ENCODE measurements at regions not wholly inside any gene's neighbourhood (a gene's known extent, or its start where the extent isn't known, plus 50 kb on each side); places are given as distances from the start of the nearest gene placed in this dataset.

DNA sequence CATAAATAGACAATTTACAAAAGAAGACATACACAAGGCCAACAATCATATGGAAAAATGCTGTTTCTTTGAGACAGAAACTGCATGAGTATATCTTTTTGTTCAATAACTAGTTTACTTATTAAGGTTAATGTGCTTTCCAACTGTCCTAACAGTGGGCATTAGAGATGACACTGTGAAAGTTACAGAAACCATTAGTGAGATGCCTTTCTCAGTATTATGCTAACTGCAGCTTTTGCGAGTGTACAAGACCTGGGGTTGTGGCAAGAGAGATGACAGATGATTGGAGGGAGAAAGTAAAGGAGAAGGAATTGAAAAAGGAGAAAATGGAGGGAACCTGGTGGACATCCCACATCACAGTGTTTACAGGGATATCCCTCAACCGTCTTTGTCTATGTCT, 640.5 kb downstream of the ZPLD1 start:
- no peak for DNase-seq

DNA sequence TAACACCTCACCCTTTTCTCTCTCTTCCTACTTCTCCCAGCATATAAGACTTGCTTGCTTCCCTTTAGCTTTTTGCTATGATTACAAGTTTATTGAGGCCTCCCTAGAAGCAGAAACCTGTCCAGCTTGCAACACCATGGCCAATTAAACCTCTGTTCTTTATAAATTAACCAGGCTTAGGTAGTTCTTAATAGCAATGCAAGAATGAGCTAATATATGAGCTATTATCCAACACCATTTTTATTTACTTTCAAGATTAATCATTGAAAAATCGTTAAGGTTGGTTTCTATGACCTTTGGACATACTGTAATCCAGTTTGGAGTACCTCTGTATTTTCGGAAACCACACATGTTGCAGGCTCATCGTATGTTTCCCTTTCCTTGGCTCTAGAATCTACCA, 643.1 kb downstream of the ZPLD1 start:
- DNase-seq = no peak

DNA sequence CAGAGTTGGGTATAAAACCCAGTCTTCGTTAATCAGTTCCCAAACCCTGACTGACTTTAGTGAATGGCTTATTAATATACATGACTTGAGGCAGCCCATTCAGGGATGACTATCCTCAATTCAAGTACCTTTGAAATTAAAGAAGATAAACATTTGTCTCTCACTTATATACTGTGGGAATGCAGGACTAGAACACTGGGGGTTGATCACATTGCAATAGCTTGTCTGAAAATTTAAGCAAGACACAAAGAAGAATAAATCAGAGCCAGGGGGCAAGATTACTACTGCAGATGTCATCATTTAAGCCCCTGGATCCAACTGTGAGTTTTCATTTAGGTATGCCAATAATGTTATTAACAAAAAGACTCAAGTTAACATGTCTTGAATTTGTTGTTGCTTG, 647.7 kb downstream of the ZPLD1 start:
- DNase-seq = no peak

DNA sequence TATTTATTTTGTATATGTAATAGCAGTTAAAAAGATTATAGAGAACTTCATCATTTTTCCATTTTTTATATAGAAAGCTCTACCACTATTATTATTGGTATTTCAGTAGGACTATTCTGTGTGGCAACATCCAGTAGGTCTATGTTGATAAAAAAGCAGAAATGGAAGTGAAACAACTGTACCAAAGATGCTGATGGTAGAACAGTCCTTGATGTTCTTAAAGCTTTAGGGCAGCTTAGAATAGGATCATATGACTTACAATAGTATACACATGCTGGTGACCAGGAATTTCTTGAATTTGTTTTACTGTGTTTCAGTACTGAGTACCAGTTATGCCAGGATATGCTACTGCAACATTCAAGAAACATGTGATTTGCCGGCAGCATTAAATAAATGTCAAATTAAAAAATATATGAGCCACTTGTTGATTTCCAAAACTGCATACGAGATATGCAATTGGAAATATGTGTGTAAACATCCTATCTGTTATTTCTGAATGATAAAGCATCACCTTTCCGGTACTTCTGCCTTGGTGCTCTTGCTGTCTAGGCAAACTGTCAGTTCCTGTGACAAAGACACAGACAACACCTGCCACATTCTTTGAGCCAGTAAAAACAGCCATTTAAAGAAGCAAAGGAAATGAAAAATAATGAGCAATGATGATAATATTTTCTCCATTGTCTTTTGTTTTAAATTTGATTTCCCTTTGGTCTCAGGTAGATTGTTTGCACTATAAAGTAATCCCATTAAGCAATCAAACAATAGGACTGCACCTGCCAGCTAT, 649.2 kb downstream of the ZPLD1 start:
- DNase-seq = no peak

DNA sequence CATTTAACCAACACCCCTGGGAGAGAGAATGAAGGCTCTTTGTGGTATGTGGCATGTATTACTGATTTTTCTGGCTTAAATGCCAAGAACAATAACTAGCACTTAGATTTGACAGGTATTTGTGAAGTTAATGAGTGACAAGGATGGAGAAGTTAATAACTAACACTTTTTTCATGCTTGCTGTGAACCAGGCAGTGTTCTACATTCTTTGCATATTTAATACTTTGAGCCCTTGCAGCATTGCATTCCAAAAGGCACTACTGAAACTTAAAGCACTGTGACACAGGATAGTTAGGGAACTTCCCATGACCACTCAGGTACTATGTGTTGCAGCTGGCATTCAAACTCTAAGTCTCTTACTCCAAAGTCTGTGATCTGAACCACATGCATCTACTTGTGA, 650.6 kb downstream of the ZPLD1 start:
- DNase-seq = no peak

DNA sequence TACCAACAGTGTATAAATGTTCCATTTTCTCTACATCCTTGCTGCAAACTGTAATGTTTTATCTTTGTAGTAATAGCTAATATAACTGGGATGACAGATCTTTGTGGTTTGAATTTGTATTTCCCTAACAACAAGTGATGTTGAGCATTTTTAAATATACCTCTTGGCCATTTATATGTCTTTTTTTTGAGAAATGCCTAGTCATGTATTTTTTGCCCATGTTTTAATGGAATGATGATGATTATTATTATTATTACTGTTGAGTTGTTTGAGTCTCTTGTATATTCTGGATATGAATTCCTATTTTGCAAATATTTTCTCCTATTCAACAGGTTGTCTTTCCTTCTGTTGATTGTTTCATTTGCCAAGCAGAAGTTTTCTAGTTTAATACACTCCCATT, 654.9 kb downstream of the ZPLD1 start:
- DNase-seq = no peak

DNA sequence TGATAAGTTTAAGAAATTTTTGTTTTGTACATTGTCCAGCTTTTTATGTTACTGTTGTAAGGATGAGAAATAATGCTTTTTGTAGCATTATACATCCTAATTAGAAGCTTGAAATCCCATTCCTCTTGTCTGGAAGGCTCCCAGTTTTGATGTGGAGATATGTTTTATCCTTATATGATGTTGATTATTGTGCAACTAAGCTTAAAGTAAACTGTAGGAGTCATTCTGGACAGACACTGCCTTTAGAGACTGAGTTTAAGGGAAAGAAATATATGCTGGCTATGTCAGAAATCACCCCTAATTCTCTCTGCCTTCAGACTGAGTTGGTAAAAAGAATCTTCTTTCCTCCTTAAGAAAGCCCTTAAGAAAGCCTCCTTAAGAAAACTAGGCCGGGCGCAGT, 670.4 kb downstream of the ZPLD1 start:
- no peak for DNase-seq

DNA sequence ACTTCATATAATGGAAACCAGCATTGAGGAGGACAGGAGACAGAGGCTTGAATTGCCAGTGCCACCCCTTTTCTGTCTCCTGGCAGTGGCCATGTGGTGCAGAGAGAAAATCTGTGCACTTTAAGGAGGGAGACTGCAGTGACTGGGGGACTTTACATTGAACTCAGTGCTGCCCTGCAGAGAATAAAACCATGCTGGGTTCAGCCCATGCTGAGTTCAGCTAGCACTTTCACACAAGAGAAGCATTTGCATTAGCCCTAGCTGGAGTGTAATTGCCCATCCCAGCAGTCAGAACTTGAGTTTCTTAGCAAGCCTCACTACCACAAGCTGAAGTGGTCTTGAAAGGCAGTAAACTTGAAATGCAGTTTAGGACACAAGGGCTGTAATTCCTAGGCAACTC, 677.5 kb downstream of the ZPLD1 start:
- no peak for DNase-seq

DNA sequence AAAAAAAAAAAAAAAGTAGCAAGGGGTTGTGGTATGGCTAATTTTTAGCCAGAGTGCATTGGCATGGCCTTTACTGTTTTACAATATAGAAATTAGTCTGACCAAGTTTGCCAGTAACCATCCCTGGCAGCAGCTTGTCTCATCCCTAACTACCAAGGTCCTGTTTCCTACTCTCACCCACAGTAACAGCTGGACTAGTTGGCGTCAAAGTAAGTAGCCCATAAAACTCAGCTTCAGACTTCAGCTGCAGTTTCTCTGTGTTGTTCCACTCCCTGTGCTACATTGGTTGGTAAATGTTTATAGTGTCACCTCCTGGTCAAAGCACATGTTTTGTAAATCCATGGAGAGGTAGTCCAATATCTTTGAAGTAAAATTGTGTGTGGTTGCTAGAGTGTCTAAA, 691.3 kb downstream of the ZPLD1 start:
- no peak for DNase-seq

DNA sequence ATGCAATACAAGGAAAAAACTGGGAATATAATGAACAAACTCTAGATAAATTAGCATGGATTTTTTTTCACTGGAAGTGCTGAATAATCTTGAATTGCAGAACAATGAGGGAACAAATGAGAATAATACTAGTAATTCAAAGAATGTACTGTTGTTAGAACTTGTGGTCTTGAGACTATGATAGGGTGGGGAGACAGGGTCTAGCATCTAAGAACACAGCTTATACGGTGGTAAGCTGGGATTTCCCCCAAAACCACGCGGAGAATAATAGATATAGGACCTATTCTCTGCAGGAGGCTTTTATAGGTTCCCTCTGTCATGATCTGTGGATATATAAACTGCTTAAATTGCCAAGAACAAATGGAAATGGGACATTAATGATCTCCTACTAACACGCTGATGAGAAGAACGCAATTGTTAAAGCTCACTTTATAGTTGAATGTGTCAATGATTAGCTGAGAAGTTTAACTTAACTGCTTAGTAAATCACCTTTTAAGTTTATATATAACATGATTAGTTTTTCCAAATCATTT, 692.3 kb downstream of the ZPLD1 start:
- DNase-seq = no peak

DNA sequence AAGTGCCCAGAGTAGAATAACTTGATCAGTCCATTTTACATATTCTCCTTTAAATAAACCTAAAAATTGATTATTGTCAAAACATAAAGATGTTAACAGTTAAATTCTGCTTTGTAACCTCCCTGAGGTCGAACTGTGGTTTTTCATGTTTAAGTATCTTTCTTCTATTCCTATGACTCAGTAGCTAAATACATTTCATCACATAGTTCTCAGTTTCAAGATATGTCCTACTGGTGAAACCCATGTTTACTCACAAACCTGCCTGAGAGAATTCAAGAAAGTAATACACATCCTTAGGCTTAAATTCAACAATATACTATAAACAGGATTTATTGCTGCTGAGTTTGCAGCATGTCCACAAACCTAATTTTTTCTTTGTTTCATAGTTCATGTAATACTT, 692.9 kb downstream of the ZPLD1 start:
- DNase-seq = no peak

DNA sequence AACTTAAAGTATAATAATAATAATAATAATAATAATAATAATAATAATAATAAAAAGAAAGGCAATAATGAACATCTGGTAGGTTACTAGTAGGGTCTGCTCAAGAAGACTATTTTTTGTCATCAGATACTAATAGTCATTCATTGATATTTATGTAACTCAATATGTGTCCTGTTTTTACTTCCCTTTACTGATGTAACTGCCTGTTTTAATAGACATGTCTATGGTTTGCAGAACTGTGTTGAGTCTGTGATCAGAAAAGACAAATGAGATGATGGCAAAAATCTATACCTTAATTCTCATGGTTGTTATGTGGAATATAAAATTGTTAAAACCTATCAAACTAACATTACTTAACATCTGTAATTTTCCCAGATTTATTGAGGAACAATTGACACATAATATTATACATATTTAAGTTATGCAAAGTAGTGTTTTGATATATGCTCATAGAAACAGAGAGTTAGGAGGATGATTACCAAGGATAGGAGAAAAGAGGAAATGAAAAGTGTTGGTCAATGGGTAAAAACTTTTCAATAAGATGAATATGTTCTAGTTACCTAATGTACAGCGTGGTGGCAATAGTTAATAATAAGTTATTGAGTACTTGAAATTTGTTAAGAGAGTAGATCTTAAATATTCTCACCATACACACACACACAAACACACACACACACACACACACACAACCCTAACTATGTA, 699.4 kb downstream of the ZPLD1 start:
- DNase-seq = no peak

DNA sequence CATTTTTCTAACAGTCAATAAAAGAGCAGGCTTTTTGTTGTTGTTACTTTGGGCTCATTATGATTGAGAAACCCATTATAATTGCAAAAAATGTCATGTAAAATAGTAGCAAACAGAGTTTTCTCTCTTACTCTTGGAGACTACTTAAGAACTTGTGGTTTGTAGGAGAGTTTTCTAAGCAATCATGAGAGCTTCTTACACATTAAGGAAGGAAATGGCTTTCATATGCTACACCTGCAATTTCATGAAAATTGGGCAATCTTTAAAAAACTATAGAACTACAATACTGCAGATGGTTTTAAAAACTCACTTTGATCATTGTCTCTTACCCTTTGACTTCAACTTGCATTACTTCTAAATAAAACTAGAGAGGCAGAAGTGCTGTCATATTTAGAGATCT, 701.8 kb downstream of the ZPLD1 start:
- DNase-seq = no peak

DNA sequence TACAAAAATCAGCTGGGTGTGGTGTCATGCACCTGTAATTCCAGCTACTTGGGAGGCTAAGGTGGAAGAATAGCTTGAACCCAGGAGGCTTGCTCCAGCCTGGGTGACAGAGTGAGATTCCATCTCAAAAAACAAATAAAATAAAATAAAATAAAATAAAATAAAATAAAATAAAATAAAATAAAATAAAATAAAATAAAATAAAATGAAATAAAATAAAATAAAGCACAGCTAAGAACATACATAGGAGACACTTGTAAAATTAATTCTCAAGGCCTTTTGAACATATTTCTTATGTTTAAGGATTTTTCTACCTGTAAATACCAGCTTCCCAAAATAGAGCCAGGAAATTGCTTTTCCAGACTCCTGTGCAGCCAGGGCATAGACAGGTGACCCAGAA, 703.0 kb downstream of the ZPLD1 start:
- no peak for DNase-seq

DNA sequence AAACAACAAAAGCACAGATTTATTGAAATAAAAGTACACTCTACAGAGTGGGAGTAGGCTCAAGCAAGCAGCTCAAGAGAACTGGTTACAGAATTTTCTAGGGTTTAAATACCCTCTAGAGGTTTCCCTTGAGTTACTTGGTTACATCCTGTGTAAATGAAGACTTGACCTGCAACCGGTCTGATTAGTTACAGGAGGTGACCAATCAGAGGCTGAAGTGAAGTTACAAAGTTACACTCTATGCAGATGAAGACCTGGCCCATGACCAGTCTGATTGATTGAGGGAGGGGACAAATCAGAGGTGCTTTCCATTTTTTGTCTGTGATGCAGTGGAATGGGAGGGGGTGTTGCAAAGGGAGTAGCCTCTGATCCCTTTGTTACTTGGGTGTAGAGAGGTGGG, 723.4 kb downstream of the ZPLD1 start:
- no peak for DNase-seq

DNA sequence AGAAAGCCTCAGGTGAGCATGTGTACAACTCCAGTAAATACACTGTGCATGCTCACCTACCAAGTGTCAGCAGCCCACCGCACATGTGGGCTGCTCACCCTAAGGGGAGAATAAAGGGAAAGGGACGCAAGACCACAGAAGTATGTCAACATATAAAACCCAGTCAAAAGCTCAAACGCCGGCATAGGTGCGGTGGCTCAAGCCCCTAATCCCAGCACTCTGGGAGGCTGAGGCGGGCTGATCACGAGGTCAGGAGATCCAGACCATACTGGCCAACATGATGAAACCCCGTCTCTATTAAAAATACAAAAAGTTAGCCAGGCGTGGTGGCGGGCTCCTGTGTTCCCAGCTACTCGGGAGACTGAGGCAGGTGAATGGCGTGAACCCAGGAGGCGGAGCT, 732.1 kb downstream of the ZPLD1 start:
- no peak for DNase-seq

DNA sequence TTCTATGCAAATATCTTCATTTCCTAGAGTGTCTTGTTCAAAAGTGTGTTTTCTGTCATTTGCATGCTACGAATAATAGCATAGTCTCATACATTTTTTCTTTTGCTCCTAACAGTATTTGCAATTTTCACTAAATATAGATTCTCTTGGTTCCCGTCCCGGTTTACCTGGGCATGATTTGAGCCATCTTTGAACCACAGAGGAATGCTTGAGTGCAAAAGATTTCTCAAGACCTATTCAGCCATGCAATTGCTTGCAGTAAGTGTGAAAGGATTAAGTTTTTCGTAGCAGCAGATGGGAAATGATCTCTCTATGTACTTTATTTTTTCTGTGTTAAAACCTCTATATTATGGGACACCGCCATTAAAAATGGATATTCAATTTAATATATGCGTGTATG, 733.0 kb downstream of the ZPLD1 start:
- DNase-seq = no peak

DNA sequence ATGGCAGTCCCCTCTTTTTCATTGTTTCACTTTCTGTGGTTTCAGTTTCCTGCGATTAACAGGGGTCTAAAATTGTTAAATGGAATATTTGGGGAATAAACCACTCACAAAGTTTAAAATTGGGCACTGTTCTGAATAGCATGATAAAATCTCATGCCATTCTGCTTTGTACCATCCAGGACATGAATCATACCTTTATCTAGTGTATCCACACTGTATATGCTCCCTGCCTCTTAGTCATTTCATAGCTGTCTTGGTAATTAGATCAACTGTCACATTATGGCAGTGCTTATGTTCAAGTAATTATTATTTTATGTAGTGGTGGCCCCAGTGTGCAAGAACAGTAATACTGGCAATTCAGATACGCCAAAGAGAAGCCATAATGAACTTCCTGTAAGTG, 734.5 kb downstream of the ZPLD1 start:
- no peak for DNase-seq

DNA sequence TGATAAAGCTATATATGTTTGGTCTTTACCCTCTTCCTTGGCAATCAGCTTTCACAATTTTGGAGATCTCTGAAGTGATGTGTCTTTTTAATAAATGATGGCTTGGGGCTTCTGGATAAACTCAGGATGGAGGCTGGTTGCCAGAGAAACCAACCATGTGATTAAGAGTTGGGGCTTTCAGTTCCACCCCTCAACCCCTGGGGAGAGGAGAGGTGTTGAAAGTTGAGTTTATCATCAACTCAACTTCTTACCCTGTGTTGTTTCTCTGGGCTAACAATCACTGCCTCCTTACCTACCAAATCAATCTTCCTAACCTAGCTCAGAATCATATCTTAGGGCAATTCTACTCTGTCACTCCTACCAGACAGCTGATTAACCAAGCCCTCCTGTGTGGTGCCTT, 735.8 kb downstream of the ZPLD1 start:
- no peak for DNase-seq

DNA sequence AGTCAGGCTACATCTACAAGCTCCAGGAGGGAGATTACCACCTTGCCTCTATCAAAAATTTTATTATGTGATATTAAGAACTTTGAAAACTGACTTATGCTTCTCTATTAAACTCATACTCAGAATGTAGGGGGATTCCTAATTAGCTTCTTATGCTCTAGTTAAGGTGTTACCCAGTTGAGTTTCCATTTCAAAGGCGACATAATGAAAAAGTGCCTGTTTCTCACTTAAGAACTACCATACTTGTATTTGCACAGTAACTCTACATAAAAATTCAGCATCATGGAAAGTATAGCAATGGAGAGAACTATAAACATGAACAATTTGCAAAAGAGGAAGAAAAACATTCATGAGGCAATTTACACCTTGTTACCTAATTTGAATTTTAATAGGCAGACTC, 739.1 kb downstream of the ZPLD1 start:
- no peak for DNase-seq

DNA sequence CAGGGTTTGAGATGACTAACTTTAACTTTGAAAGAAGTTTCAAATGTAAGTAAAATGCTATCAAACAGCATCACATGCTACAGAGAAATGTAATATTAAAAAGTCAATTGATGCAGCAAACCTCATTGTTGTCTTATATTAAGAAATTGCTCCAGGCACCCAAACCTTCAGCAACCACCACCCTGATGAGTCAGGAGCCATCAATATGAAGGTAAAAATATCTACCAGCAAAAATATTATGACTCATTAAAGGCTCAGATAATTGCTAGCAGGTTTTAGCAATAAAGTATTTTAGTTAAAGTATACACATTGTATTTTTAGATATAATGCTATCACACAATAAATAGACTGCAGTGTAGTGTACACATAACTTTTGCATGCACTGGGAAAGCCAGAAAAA, 746.3 kb downstream of the ZPLD1 start:
- no peak for DNase-seq

DNA sequence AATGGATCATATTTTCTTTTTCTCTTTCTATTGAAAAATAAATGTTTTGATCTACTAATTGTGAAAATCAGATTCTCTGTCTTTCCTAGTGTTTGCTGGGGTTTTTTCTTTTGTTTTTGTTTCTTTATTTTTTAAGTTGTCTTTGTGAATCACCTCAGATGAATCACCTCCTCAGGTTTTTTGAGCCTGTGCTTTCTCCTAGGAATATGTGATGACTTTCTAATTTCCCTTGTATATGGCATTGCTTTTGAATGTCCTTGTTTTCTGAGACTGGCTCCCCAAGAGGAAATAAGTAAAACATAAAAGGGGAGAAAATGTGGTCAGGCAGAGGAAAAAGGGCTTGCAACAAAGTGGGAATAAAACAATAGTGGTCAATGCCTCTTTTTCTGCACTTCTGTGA, 750.0 kb downstream of the ZPLD1 start:
- DNase-seq = no peak

DNA sequence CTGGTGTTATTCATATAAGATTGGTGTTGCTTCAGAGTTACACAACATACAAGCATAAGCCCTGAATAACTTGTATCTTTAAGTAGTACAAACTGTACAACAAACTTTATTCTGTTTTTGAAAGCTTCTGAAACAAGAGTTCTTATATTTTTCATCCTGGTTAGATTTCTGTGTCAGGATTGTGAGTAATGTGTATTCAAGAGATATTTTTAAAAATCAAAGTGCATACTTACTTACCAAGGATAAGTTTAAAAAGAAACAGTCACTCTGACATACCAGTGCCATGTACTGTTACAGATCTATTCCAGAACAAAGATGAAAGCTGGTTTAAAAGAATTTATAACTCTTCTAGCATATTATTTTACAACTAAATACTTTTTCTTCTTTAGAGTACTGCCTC, 755.1 kb downstream of the ZPLD1 start:
- DNase-seq = no peak

DNA sequence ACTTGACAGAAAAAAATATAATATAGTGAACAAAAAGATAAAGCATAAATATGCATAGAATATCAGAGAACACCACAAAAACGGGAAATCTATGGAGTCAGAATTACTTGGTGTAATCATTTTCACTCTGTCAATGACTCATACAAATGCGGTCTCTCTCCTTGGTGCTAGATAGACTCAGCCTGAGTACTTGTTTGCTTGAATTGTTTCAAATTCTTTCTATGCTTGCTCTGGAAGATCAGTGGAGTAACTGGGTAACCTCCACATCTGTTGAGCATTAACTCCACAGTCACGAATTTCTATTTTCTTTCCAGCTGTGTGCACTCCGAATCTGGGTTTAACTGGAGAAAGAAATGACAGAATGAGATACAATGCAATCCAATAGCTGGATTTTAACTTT, 760.4 kb downstream of the ZPLD1 start:
- no peak for DNase-seq

DNA sequence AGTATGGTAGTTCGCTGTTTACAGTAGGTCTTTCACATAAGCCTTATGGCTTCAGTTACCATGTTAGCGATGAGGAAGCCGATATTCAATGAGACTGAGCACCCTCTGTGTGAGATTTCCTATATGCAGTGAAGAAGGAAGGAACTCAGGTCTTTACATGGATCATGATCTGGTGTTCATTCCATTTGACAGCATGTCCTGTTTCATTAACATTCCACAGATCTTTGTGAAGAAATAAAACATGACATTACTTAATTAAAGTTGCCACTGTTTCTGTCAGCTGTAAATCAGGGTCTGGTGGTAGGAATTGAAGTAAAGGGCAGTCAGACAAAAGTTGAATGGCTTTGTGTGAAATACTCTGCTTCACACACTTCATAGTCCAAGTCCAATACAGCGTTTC, 768.6 kb downstream of the ZPLD1 start:
- DNase-seq = no peak

Measured in activated gamma-delta T cell treated with Interleukin-2 at 50 U/mL for 16 hours (primary cell).